ENCODE measurements at regions not wholly inside any gene's neighbourhood (a gene's known extent, or its start where the extent isn't known, plus 50 kb on each side); places are given as distances from the start of the nearest gene placed in this dataset.

DNA sequence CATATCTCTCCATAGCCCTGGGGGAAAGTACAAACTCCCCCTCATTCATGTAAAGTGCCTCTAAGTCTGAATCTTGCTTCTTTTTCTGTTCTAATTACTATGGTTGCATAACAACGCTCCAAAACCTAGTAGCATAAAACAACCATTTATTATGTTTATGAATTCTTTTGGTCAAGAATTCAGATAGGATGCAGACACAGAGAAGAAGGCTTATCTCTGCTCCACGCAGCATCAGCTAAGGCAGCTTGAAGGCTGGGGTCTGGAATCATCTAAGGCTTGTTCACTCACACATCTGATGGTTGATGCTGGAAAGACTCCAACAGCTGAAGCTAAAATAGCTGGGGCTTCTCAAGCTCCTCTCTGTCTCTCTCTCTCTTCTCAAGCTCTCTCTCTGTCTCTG, 564.5 kb downstream of the ZNF674 start (continued):
- TF ChIP-seq, protein P1, sequence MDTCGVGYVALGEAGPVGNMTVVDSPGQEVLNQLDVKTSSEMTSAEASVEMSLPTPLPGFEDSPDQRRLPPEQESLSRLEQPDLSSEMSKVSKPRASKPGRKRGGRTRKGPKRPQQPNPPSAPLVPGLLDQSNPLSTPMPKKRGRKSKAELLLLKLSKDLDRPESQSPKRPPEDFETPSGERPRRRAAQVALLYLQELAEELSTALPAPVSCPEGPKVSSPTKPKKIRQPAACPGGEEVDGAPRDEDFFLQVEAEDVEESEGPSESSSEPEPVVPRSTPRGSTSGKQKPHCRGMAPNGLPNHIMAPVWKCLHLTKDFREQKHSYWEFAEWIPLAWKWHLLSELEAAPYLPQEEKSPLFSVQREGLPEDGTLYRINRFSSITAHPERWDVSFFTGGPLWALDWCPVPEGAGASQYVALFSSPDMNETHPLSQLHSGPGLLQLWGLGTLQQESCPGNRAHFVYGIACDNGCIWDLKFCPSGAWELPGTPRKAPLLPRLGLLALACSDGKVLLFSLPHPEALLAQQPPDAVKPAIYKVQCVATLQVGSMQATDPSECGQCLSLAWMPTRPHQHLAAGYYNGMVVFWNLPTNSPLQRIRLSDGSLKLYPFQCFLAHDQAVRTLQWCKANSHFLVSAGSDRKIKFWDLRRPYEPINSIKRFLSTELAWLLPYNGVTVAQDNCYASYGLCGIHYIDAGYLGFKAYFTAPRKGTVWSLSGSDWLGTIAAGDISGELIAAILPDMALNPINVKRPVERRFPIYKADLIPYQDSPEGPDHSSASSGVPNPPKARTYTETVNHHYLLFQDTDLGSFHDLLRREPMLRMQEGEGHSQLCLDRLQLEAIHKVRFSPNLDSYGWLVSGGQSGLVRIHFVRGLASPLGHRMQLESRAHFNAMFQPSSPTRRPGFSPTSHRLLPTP (IDR thresholded peaks at IDR 0.05; ENCODE audit: borderline replicate concordance, extremely low read depth, insufficient read length): no peak
- no peak for TF ChIP-seq ZBTB7A (IDR thresholded peaks at IDR 0.05; ENCODE audit: borderline replicate concordance, control insufficient read depth, low read depth, low read length)
- no peak for TF ChIP-seq SMARCE1 (IDR thresholded peaks at IDR 0.05)
- TF ChIP-seq, protein P2, sequence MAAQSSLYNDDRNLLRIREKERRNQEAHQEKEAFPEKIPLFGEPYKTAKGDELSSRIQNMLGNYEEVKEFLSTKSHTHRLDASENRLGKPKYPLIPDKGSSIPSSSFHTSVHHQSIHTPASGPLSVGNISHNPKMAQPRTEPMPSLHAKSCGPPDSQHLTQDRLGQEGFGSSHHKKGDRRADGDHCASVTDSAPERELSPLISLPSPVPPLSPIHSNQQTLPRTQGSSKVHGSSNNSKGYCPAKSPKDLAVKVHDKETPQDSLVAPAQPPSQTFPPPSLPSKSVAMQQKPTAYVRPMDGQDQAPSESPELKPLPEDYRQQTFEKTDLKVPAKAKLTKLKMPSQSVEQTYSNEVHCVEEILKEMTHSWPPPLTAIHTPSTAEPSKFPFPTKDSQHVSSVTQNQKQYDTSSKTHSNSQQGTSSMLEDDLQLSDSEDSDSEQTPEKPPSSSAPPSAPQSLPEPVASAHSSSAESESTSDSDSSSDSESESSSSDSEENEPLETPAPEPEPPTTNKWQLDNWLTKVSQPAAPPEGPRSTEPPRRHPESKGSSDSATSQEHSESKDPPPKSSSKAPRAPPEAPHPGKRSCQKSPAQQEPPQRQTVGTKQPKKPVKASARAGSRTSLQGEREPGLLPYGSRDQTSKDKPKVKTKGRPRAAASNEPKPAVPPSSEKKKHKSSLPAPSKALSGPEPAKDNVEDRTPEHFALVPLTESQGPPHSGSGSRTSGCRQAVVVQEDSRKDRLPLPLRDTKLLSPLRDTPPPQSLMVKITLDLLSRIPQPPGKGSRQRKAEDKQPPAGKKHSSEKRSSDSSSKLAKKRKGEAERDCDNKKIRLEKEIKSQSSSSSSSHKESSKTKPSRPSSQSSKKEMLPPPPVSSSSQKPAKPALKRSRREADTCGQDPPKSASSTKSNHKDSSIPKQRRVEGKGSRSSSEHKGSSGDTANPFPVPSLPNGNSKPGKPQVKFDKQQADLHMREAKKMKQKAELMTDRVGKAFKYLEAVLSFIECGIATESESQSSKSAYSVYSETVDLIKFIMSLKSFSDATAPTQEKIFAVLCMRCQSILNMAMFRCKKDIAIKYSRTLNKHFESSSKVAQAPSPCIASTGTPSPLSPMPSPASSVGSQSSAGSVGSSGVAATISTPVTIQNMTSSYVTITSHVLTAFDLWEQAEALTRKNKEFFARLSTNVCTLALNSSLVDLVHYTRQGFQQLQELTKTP (IDR thresholded peaks at IDR 0.05; ENCODE audit: low read depth in 1 of 2, partially characterized antibody in 2 of 2): no peak
- TF ChIP-seq ZNF589 (CRISPR knock-in tag; IDR thresholded peaks at IDR 0.05; ENCODE audit: low read depth): no peak
- TF ChIP-seq ATF1 (CRISPR knock-in tag; IDR thresholded peaks at IDR 0.05): no peak
- no peak for TF ChIP-seq ATF1 (tag; IDR thresholded peaks at IDR 0.05)
- no peak for TF ChIP-seq POLR2AphosphoS5 (IDR thresholded peaks at IDR 0.05; ENCODE audit: control insufficient read depth, insufficient read depth, low read depth, low read length)
- TF ChIP-seq TAL1 (IDR thresholded peaks at IDR 0.05): no peak
- no peak for TF ChIP-seq ZNF384 (IDR thresholded peaks at IDR 0.05; ENCODE audit: low read depth, low read length)
- TF ChIP-seq MYC (IDR thresholded peaks at IDR 0.05; ENCODE audit: low read depth, low read length): no peak
- TF ChIP-seq MYC (CRISPR knock-in tag; IDR thresholded peaks at IDR 0.05; ENCODE audit: borderline replicate concordance, low read depth): no peak
- no peak for TF ChIP-seq PML (IDR thresholded peaks at IDR 0.05; ENCODE audit: low read length)
- no peak for TF ChIP-seq HDAC6 (IDR thresholded peaks at IDR 0.05; ENCODE audit: low read depth, low read length)
